OCI-LY1 (cell line): ENCODE measurements at regions not wholly inside any gene's neighbourhood (a gene's known extent, or its start where the extent isn't known, plus 50 kb on each side); places are given as distances from the start of the nearest gene placed in this dataset.

ENCODE experiments used
- H2AFZ ChIP-seq: fragments of 200-600 bp; sonication (generic), shearing (Covaris generic); 2 replicates; pipeline ENCODE4 v1.6.0; 2014; ENCODE audit warnings: antibody characterized with exemption, mild to moderate bottlenecking, low read length
- H3F3A ChIP-seq: fragments of 200-600 bp; sonication (generic), shearing (Covaris generic); 2 replicates; pipeline ENCODE4 v1.6.0; 2014; ENCODE audit warnings: mild to moderate bottlenecking, antibody characterized with exemption, low read length, moderate library complexity; ENCODE audit not compliant: insufficient read depth
- H3K27ac ChIP-seq: fragments of 200-600 bp; sonication (generic); 2 replicates; pipeline ENCODE4 v1.5.1; 2014; ENCODE audit warnings: low read length, mixed run types, mild to moderate bottlenecking, low read depth; ENCODE audit not compliant: poor library complexity, severe bottlenecking
- H3K27me3 ChIP-seq: fragments of 200-600 bp; sonication (generic); 2 replicates; pipeline ENCODE4 v1.6.0; 2014; ENCODE audit warnings: antibody characterized with exemption, mild to moderate bottlenecking, low read length, moderate library complexity; ENCODE audit not compliant: insufficient read depth
- H3K36me3 ChIP-seq: fragments of 200-600 bp; sonication (generic); 2 replicates; pipeline ENCODE4 v1.6.1; 2014; ENCODE audit warnings: mild to moderate bottlenecking, antibody characterized with exemption, low read length, moderate library complexity, mixed read lengths; ENCODE audit not compliant: insufficient read depth
- H3K4me1 ChIP-seq: fragments of 200-600 bp; sonication (generic); 2 replicates; pipeline ENCODE4 v1.5.1; 2014; ENCODE audit warnings: mild to moderate bottlenecking, low read length, moderate library complexity; ENCODE audit not compliant: insufficient read depth, severe bottlenecking
- H3K4me2 ChIP-seq: fragments of 200-600 bp; sonication (generic), shearing (Covaris generic); 2 replicates; pipeline ENCODE4 v1.6.1; 2014; ENCODE audit warnings: low read length
- H3K4me3 ChIP-seq: fragments of 200-600 bp; sonication (generic); 2 replicates; pipeline ENCODE4 v1.5.1; 2014; ENCODE audit warnings: low read length, low read depth, mild to moderate bottlenecking, mixed read lengths; ENCODE audit not compliant: poor library complexity, severe bottlenecking
- H3K79me2 ChIP-seq: fragments of 200-600 bp; shearing (Covaris generic); 2 replicates; pipeline ENCODE4 v1.6.1; 2016; ENCODE audit warnings: mixed run types, low read length, mixed read lengths; ENCODE audit not compliant: insufficient read depth
- H3K9ac ChIP-seq: fragments of 200-600 bp; sonication (generic), shearing (Covaris generic); 2 replicates; pipeline ENCODE4 v1.6.1; 2014; ENCODE audit warnings: mild to moderate bottlenecking, low read length, mixed read lengths
- H3K9me2 ChIP-seq: fragments of 200-600 bp; sonication (generic), shearing (Covaris generic); 2 replicates; pipeline ENCODE4 v1.6.1; 2014; ENCODE audit warnings: low read depth, mild to moderate bottlenecking, low read length, mixed read lengths
- H3K9me3 ChIP-seq: fragments of 200-600 bp; shearing (Covaris generic); 2 replicates; pipeline ENCODE4 v1.6.1; 2014; ENCODE audit warnings: low read length, mixed read lengths
- H4K20me1 ChIP-seq: fragments of 200-600 bp; sonication (generic), shearing (Covaris generic); 2 replicates; pipeline ENCODE4 v1.6.0; 2016; ENCODE audit warnings: mild to moderate bottlenecking, low read length; ENCODE audit not compliant: insufficient read depth
- CTCF ChIP-seq: fragments of 200-600 bp; sonication (generic), shearing (Covaris generic); IDR thresholded peaks from 2 replicates; pipeline ENCODE4 v1.5.1; 2017; ENCODE audit warnings: mild to moderate bottlenecking, antibody characterized with exemption, low read length, moderate library complexity, mixed read lengths
- EZH2 ChIP-seq: fragments of 200-600 bp; sonication (generic), shearing (Covaris generic); IDR thresholded peaks from 2 replicates; pipeline ENCODE4 v1.8.0; 2017; ENCODE audit warnings: borderline replicate concordance, mixed run types, mild to moderate bottlenecking, antibody characterized with exemption, low read length, moderate library complexity, mixed read lengths

DNA sequence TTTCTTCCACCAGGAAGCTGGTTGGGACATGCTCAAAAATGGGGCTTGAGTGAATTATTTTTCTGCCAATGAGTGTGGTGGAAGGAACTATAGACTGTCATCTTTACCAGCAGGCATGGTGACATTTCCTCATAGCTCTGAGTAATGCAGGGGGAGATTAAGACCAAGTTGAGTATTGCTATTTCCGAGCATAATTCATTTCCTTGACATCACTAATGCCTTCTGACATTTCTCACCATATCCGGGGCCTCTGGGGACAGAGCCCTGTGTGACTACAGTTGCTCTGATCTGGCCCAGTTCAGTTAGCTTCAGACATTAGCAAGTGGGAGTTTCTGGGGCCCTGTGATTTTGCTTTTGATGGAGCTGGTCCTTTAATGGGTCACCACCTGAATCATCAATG, 410.4 kb downstream of the MEIS1 start:
- Histone ChIP-seq H3F3A (no peaks in the 10 kb centered on the region), H3K4me2 (no peak overlapping the region), H3K4me1 (no peaks in the 10 kb centered on the region), H4K20me1 (no peaks in the 10 kb centered on the region), H3K79me2 (no peaks in the 10 kb centered on the region), H3K36me3 (no peaks in the 10 kb centered on the region), H3K9me3 (no peaks in the 10 kb centered on the region), H3K27ac (no peak overlapping the region), H2AFZ (no peak overlapping the region), H3K9me2 (no peaks in the 10 kb centered on the region), H3K4me3 (no peak overlapping the region), H3K9ac (no peak overlapping the region), H3K27me3 (no peaks in the 10 kb centered on the region)
- TF ChIP-seq EZH2, result no peak
- TF ChIP-seq CTCF, result no peak

GRCh38 chr2:66846887-66847286, 412.0 kb downstream of the MEIS1 start:
- no peak overlapping the region for H3K9ac ChIP-seq
- no peak overlapping the region for H3K27ac ChIP-seq
- TF ChIP-seq CTCF (no peak), EZH2 (no peak)
- no peak overlapping the region for H3K4me3 ChIP-seq
- no peaks in the 10 kb centered on the region for H3K36me3 ChIP-seq
- H2AFZ ChIP-seq, result no peak overlapping the region
- H3K27me3 ChIP-seq, result no peaks in the 10 kb centered on the region
- H3K9me2 ChIP-seq, result no peaks in the 10 kb centered on the region
- H3K9me3 ChIP-seq, result no peaks in the 10 kb centered on the region
- no peaks in the 10 kb centered on the region for H3K79me2 ChIP-seq
- no peaks in the 10 kb centered on the region for H4K20me1 ChIP-seq
- no peaks in the 10 kb centered on the region for H3F3A ChIP-seq
- no peak overlapping the region for H3K4me2 ChIP-seq
- H3K4me1 ChIP-seq, result no peaks in the 10 kb centered on the region

- Histone ChIP-seq H3K36me3 (no peaks in the 10 kb centered on the region), H3K27ac (no peak overlapping the region), H3K4me1 (no peaks in the 10 kb centered on the region), H3K4me3 (no peak overlapping the region), H2AFZ (no peak overlapping the region), H4K20me1 (no peaks in the 10 kb centered on the region), H3K9ac (no peak overlapping the region), H3F3A (no peaks in the 10 kb centered on the region), H3K79me2 (no peaks in the 10 kb centered on the region), H3K27me3 (no peaks in the 10 kb centered on the region), H3K9me2 (no peaks in the 10 kb centered on the region), H3K4me2 (no peak overlapping the region), H3K9me3 (no peaks in the 10 kb centered on the region)
- TF ChIP-seq CTCF (no peak), EZH2 (no peak)
These were observed 414.3 kb downstream of the MEIS1 start for GRCh38 chr2:66849153-66849755.
